HT1080 (cell line): ENCODE measurements at regions not wholly inside any gene's neighbourhood (a gene's known extent, or its start where the extent isn't known, plus 50 kb on each side); places are given as distances from the start of the nearest gene placed in this dataset.

Experiments used
- DNase-seq: peaks from one replicate; pipeline ENCODE4 v3.0.0-alpha.2; 2015; ENCODE audit warnings: low read depth

DNA sequence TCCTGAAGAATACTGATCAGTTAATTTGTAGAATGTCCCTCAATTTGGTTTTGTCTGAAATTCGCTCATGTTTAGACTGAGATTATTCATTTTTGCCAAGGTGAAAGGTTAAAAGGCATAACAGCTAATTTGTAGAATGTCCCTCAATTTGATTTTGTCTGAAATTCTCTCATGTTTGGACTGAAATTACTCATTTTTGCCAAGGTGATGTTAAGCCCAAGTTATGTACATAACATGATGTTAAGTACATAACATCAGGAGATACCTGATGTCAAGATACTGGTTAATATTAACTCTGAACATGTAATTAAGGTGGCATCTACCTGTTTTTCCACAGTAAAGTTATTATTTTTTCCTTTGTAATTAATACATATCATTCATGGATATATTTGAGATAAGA is 243.4 kb upstream of the PMFBP1 start:
- DNase-seq, result no peak

DNA sequence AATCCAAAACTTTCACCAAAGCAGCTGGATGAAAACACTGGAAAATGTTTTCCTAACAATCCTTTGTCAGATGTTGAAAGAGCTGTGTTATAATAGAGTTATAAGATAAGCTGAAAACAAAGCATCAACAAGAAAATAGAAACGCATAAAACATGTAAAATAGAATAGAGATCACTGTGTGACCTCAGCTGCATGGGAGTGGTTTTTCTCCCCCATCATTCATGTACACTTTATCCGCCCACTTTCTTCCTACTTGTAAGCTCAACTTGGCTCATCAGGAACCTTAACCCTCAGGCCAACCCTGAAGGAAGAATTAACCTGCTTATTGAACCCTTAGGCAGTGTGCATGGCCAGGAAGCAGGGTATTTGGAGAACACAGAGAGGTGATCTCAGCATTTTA is 238.5 kb upstream of the PMFBP1 start:
- no peak for DNase-seq

DNA sequence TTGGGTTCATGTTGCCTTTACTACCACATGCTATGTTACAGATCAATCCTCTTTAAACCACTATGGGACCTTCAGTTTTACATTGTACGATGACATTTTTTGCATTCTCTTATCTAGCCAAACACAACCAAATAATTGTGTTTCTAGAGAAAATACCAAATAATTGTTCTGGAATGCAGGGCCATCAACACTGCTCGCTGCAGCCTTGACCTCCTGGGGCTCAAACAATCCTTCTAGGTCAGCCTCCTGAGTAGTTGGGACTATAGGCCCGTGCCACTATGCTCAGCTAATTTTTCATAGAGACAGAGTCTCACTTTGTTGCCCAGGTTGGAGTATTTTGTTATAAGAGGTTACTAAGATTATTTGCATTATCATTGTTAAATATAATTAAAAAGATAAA is 237.5 kb upstream of the PMFBP1 start:
- no peak for DNase-seq

DNA sequence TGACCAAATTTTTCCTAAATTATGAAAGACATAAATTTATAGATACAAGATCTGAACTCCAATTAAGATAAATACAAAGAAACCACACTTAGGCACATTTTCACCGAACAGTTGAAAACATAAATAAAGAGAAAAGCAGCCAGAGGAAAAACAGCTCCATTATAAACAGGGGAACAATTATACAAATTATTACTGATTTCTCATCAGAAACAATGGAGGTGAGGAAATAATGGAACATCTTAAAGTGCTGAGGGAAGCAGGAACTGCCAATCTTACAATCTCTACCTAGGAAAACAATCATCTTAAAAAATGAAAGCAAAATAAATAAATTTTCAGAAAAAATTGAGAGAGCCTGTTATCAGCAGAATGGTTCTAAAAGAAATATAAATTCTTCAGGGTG is 234.4 kb upstream of the PMFBP1 start:
- no peak for DNase-seq

DNA sequence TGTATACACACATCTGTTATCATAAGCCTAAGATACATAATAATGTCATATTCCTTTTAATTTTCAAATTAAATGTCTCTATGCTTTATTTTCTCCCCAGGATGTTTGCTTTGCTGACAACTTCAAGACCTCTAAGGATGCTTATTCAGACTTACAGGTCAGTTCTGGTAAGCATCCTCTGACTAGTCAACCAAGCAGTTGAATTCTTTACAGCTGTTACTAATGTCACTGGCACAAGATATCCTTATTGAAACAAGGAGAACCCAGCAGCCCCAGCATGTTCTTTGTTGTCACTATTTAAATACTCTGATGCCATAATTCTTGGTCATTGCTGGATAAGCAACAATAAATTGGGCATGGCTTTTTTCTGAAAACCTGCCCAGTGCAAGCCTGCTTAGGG is 232.3 kb upstream of the PMFBP1 start:
- no peak for DNase-seq

DNA sequence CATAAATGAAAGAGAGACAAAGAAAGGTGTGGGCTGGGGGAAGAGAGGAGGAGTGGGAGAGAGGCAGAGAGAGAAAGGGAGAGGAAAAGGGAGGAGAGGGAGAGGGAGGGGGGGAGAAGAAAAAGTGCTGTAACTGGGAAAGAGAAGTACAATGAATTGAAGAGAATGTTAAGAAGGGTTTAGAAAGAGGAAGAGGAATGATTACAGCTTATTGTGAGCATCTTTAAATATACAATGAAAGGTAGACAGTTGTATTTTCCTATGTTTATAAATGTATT is 229.1 kb upstream of the PMFBP1 start:
- no peak for DNase-seq

DNA sequence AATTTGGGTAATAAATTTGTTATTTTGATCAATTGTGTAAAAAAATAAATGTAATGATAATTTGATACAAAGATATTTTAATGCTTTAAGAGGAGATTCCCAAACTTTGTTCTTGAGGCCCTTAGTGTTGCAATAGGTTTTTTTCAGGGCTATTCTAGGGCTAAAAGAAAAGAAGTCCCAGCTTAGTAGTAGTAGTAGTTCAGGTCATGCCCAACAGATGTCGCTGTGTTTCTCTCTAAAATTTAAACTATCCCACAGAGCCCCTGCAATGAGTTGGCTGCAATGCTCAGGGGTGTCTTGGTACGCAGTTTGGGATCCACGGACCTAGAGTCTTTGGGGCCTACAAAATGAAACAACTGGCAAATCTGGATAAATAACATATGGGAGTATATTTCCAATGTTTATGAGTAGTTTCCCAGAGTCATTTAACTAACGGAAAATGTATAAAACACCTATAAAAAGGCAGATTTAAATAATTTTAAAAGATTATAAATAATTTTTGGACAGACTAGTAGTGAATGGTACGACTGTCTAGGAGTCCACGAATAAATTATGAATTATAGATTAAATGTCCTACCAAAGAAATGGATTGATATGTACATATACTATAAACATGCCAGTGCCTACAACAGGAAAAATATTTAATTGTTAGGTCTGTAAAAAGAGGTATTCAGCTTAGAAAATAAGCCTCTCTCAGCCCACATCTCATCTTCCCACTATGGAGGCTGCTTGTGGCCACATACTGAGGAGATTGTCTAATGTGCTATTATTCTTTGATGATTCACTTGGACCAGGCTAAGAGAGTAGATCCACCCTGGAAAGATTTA is 228.5 kb upstream of the PMFBP1 start:
- peak; percentile 66 for DNase-seq

DNA sequence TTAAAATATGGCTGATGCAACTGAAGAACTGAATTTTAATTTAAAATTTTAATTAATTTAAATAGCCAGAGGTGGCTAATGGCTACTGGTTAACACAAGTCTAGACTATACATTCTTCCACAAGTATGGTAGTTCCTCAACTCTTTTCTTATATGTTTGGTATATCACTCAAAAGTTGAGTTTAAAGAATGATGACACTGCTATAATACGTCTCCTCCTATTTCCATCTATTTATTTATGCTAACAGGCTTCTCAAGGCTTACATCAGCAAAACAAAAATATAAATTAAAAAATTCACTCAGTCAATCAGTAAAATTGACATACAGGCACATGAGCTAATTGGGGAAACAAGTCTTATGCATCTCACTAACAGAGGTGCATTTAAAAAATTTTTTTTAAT is 227.9 kb upstream of the PMFBP1 start:
- DNase-seq, result no peak

DNA sequence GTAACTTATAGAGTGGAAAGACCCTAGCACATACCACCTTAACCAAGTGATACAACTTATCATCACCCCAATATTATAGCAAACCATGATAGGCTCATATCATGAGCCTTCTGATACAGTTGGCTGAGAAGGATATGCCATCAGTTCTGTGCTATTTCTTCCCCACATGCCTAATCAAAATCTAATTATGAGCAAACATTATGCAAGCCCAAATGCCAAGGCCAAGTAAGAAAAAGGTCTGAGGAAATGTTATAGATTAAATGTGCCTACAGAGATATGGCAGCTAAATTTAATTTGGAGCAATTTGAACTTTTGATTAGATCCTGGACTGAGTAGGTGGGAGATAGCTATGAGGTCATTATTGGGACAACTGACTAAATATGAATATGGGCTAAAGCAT is 225.9 kb upstream of the PMFBP1 start:
- DNase-seq, result no peak

DNA sequence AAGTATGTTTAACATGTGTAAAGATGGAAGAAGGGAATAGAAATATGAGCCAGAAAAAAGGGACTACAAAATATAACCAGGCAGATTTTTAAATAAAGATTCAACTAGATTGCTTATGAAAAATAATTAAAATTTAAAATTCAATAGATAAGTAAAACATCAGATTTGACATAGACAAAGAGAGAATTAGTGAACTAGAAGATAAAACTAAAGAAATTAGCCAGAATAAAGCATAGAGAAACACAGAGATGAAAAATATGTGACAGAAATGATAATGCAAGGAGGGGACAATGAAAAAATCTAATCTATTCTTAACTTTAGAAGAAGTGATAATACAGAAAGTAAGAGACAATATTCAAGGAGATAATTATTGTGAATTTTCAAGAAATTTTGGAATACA is 222.6 kb upstream of the PMFBP1 start:
- DNase-seq, result no peak

DNA sequence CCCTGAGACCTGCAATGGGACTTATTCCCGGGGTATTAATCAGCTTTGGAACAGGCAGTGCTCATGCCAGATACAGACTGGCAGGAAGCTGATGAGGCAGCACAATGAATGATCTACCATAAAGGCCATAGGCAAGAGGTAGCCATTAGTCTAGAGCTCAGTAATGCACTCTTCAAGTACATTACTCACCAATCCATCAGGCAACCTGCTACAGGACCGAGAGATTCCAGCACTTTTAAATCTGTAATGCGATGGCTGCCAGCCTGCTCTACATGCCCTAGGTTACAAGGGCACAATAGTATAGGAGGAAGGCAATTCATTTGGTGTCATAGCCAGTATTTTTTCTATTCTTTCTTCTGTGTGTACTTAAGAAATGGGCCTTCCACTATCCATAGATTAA is 217.8 kb upstream of the PMFBP1 start:
- DNase-seq, result no peak

DNA sequence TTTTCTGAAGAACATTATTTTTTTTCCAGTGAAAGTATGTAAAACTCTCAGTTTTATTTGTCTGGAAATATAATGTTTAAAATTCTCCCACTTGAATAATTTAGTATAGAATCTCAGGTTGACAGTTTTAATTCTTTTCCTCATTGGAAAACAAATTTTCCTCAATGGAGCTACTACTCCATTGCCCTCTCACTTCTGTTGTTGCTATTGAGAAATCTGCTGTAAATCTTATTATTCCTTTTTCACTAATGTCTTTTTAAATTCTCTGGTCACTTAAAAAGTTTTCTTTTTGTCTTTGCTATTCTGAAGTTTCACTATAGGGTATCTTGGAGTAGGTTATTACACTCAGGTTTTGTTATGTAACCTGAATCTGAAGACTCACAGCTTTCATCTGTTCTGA is 216.1 kb upstream of the PMFBP1 start:
- no peak for DNase-seq

DNA sequence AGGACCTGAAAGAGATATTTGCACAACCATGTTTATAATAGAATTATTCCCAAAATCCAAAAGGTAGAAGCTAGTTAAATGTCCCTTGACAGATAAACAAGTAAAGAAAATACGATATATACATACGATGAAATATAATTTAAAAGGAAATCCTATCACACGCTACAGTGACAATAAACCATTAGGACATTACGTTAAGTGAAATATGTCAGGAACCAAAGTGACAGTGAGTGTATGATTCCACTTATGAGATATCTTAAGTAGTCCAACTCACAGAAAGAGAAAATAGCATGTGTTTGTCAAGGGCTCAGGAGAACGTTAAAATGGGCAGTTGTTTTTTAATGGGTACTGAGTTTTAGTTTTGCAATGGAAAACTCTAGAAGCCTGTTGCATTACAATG is 212.7 kb upstream of the PMFBP1 start:
- no peak for DNase-seq

DNA sequence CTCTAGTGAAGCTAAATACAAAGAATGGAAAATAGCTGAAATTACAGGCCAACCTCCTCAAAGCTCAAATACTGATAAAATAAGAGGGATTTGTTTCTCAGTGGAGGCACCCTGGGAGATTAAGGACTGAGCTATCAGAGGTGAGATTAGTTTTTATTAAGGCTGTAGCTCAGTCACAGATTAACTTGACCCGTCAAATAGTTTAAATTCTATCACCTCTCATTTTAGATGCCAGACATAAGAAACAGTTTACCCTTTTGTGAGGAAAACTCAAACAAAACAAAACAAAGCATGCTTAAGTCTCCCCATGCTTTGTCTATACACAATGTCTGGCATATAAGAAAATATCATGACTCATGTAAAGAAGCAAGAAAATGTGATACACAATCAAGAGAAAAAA is 208.3 kb upstream of the PMFBP1 start:
- no peak for DNase-seq

DNA sequence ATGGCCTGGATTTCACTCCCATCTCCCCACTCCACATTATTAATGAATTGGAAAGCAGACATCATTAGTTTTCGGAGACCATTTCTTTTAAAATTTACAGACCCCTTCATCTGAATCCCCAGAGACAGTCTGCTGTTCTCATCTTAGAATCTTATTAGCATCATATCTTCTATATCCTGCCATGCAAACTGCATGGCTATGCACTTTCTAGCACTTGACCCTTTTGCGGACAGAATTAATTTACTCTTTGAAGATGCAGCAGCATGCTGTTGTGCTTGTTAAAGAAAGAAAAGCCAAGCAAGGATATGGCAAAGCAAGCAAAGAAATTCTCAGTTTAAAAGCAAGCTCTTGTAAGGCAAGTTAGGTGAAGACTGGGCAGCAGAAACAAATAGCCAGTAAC is 201.2 kb upstream of the PMFBP1 start:
- DNase-seq, result no peak

DNA sequence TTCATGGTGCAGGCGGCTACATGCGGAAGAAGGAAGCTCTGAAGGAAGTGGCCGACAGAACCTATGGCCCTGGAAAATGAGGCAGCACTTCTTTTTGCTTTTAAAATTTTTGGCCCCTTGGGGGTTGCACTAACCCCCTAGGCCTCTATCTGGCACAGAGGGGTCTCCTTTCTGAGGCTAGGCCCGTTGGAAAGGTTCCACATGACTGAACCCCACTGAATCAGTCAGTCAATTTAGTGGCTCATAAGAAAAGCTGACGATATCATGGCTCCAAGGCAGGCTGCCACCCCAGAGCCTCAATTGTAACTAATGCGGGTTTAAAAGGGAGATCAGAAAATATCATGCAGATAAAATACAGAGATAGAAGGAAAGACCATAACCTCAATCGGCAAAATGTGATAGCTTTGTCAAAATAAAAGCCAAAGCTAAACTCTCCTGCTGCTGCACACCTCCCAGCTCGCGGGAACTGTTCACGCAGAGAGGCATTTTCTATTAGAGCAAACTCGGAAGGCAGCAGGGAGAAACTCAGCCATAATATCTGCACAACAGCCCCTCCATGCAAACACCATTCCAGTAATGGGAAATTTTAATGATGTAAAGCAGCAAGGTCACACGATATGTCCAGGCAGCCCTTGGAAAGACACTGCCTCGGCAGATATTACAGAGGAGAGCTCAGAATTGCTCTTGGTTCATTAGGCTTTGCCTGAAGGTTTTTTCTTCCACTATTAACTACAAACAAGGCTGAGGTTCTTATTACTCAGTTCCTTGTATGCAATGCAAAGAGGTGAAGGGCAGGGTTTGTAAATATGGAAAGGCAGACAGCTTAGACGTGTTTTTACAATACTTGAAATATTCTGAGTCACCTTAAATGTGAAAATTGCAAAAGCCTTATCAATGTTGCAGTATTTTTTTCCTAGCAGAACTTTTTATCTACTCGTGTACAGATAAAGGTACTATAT is 200.4 kb upstream of the PMFBP1 start:
- no peak for DNase-seq

DNA sequence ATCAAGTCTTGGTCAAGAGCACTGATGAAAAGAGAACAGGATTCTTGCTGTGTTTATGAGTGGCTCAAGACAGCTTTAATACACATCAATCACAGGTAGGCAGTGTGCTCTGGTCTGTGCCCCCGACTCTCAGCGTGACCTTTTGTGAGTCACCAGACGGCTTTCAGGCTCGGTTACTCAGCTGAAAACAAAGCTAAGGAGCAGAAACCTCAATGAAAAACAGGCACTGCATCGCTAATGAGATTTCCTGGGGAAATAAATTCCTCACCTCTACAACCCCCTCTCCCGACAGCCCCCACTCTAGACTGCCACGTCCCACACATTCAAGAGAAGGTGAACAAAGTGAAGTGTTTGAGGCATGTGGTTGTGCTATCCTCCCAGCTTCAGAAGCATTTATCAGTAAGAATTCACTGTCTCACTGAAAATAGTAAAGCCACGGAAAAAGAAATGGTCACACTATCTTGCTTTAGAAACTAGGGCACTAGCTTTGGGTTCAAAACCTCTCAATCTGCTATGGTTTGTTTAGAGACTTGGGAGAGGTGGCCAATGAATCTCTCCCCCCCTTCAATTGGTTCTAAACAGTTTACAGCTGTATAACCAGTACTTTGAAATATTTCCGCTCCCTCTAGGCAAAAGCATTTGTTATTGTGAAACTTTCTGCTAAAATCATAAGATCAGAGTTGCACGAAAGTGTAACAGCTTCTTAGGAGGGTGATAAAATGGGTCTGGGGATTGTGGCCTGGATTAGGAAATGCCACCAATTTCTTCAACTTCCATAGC is 199.5 kb upstream of the PMFBP1 start:
- peak; percentile 49 for DNase-seq

DNA sequence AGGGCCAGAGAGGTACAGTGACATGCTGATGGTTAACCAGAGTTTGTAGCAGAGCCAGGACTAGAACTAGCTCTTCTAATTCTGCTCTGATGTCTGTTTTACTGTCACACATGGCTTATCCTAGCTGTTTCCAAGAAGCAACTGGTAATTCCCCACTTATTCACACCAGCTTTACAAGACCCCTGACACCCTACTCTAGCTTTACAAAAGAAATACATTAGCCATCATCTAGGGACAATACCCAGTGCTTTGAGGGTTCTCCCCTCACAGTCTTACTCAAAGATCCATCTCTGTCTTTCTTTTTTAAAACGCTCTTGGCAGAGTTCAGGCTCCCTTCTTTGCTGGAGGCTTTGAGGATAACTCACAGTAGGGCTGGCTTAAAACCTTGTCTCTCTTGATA is 197.3 kb upstream of the PMFBP1 start:
- DNase-seq, result no peak

DNA sequence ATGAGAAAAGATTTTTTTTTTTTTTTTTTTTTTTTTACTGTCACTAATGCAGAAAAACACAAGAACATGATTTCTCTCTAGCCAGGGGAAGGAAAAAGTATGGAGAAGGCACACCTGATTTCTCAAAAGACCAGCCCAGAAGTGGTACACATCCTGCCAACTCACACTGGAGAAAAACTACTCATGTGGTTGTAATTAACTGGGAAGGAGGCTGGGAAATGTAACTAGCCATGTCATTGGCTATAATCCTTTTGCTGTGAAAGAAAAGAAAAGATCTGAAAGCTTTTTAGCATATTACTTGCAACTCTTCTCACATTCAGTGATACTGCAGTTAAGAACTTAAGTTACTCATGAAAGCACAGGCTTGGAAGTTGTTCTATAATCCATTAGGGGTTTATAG is 195.9 kb upstream of the PMFBP1 start:
- DNase-seq, result no peak

DNA sequence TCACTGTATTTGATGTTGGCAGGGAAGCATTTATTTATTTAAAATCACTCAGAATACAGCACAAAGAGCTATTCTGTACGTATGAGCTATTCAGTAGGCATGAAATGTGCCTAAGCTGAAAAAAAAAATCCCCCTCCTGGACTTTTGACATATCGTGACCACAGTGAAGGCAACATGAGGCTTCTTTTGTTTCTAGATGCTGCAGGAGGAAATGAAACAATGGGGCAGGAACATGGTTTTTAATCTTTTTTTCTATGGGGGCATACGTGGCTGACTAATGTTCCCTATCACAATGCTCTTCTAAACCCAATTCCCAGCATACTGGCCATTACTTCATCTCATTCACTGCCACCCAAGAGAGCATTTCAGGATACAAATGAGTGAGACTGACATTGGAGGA is 191.0 kb upstream of the PMFBP1 start:
- DNase-seq, result peak; percentile 37

DNA sequence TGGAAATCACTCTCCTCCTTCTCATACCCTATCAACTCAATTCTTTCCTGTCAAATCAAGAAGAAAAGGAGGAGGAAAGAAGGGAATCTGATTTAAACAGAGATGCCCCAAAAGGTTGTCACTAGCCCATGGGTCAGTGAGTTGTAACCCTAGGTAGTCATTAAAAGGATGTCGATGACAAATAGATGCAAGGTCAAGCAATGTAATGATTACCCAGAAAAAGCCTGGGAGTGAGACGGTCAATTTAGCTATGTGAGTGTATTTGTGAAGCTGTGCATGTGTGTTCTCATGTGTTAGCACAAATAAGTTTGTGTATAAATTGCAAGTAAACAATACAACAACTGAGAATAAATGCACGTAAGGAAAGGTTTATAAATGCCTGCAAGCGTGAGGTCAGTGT is 190.5 kb upstream of the PMFBP1 start:
- no peak for DNase-seq

DNA sequence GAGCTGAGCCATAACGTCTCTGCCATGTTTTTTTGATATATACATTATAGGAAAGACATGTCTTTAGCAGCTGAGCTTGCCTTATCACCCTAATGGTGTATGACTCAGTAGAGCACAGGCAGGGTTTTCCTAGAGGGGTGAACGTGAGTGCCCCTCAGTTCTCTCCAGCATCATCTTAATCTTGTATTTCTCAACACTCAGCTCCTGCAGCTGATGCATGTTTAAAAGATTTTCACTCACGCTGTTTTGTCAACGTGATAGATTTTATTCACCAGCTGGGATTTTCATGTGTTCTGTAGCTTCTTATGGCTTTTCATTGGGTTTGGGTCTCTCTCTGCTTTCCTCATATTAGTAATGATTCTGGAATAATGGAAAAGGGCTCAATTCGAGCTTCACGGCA is 186.0 kb upstream of the PMFBP1 start:
- DNase-seq, result no peak
